Stomach (tissue), 4 donors: ENCODE measurements at regions not wholly inside any gene's neighbourhood (a gene's known extent, or its start where the extent isn't known, plus 50 kb on each side); places are given as distances from the start of the nearest gene placed in this dataset.

ENCODE experiments used
- EP300 ChIP-seq: sonication (generic); formaldehyde crosslinking; IDR thresholded peaks from one replicate; pipeline ENCODE4 v1.6.1; 2017; ENCODE audit warnings: antibody characterized with exemption
- POLR2A ChIP-seq, 4 donors: fragments of 450-650 bp; IDR thresholded peaks; one replicate each; pipeline ENCODE4 v1.6.1; 2016; ENCODE audit warnings: antibody characterized with exemption in 4 of 4, control low read depth in 2 of 4, mild to moderate bottlenecking in 1 of 4, moderate library complexity in 1 of 4
- POLR2AphosphoS5 ChIP-seq, 3 donors: sonication (generic); formaldehyde crosslinking; IDR thresholded peaks; one replicate each; pipeline ENCODE4 v1.6.1; 2016; ENCODE audit warnings: antibody characterized with exemption in 3 of 3
- TF ChIP-seq, protein P1 (sequence below), 7 experiments: fragments of 450-650 bp in 4 of 7; fragments of 200-600 bp in 3 of 7; sonication (generic) in 3 of 7; IDR thresholded peaks; one replicate each; pipeline ENCODE4 v1.5.1; 2016 to 2019; ENCODE audit warnings: antibody characterized with exemption in 7 of 7, control low read depth in 2 of 7, mild to moderate bottlenecking in 1 of 7

DNA sequence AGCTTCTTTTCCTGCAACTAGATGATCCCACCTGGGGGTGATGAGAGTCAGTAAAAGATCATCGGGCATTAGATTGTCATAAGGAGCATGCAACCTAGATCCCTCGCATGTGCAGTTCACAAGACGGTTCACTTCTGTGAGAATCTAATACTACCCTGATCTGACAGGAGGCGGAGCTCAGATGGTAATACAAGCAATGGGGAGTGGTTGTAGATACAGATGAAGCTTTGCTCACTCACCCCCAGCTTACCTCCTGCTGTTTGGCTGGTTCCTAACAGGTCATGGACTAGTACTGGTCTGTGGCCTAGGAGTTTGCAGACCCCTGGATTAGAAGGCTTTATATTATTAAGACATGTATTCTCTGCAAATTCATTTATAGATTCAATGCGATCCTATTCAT lies 181.6 kb upstream of the MGMT start:
- TF ChIP-seq, protein P1, sequence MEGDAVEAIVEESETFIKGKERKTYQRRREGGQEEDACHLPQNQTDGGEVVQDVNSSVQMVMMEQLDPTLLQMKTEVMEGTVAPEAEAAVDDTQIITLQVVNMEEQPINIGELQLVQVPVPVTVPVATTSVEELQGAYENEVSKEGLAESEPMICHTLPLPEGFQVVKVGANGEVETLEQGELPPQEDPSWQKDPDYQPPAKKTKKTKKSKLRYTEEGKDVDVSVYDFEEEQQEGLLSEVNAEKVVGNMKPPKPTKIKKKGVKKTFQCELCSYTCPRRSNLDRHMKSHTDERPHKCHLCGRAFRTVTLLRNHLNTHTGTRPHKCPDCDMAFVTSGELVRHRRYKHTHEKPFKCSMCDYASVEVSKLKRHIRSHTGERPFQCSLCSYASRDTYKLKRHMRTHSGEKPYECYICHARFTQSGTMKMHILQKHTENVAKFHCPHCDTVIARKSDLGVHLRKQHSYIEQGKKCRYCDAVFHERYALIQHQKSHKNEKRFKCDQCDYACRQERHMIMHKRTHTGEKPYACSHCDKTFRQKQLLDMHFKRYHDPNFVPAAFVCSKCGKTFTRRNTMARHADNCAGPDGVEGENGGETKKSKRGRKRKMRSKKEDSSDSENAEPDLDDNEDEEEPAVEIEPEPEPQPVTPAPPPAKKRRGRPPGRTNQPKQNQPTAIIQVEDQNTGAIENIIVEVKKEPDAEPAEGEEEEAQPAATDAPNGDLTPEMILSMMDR (IDR thresholded peaks at IDR 0.05), result no peak
- TF ChIP-seq POLR2AphosphoS5 (IDR thresholded peaks at IDR 0.05) (no peak), POLR2A (IDR thresholded peaks at IDR 0.05) (no peak), EP300 (no peak)
